GM12864 (cell line): ENCODE measurements at regions not wholly inside any gene's neighbourhood (a gene's known extent, or its start where the extent isn't known, plus 50 kb on each side); places are given as distances from the start of the nearest gene placed in this dataset.

Experiments used
- DNase-seq: peaks from one replicate; pipeline ENCODE4 v3.0.0-alpha.2; 2011; ENCODE audit warnings: low read depth
- H3K4me3 ChIP-seq: 2 replicates; pipeline ENCODE4 v1.5.1; 2011; ENCODE audit warnings: mild to moderate bottlenecking, low read depth, low read length, control low read depth
- TF ChIP-seq, protein P1 (sequence below): IDR thresholded peaks from 2 replicates; pipeline ENCODE4 v1.5.1; 2011; ENCODE audit warnings: low read depth, mild to moderate bottlenecking, moderate library complexity, low read length, control low read depth, inconsistent platforms; ENCODE audit errors: missing control alignments

DNA sequence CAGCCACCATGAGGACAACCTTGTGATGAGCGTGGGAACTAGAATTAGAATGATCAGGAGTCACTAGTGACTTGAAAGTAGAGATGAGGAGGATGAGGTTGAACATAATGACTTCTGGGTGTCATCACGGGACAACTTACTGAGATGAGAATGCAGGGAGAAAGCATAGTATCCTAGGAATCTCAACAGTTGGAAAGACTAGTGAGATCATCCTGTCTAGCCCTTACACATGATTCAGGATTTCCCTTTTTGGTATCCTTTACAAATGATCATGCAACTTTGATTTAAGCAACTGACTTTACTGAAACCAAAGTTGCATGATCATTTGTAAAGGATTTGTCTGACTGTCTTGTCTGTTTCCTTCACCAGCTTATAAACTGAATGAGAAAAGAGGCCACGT, 51.8 kb upstream of the HIF1A start:
- no peak for DNase-seq
- TF ChIP-seq, protein P1, sequence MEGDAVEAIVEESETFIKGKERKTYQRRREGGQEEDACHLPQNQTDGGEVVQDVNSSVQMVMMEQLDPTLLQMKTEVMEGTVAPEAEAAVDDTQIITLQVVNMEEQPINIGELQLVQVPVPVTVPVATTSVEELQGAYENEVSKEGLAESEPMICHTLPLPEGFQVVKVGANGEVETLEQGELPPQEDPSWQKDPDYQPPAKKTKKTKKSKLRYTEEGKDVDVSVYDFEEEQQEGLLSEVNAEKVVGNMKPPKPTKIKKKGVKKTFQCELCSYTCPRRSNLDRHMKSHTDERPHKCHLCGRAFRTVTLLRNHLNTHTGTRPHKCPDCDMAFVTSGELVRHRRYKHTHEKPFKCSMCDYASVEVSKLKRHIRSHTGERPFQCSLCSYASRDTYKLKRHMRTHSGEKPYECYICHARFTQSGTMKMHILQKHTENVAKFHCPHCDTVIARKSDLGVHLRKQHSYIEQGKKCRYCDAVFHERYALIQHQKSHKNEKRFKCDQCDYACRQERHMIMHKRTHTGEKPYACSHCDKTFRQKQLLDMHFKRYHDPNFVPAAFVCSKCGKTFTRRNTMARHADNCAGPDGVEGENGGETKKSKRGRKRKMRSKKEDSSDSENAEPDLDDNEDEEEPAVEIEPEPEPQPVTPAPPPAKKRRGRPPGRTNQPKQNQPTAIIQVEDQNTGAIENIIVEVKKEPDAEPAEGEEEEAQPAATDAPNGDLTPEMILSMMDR: no peak
- H3K4me3 ChIP-seq: no peak overlapping the region

DNA sequence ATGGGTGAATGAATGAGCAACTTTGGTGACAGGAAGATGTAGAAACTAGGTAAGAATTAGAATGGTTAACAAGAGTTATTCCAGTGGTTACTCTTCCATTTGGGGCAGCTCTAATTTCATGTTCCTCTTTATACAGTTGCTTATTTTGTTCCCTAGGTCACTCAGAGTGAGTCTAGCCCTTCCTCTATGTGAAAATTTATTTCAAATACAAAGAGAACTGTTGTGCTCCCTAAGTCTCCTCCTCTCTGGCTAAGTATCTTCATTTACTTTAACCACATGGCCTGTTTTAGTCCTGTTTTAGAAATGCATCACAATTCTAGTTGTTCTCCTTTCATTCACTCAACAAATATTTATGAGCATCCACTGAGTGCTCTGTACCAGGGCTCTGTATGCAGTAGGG, 51.1 kb upstream of the HIF1A start:
- no peak for DNase-seq
- H3K4me3 ChIP-seq: no peak overlapping the region

DNA sequence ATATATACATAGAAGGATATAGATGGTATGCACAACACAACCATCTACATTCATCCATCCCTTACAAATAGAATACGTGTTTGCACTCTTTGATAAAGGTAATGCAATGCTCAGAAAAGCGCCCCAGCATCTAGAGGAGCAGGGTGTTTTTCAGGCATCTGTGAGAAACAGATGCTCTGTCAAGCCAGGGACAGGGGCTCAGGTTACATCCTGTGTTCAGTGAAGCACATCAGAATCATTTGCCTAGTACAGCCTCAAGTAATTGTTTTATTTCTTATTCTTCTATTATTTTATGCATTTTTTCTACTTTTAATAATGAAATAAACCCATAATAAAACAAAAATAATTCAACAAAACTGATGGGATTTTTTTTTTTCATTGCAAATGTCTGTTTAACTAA, 50.5 kb upstream of the HIF1A start:
- H3K4me3 ChIP-seq: no peak overlapping the region
- TF ChIP-seq, protein P1: no peak
- no peak for DNase-seq

More for the DNA sequence above, 51.1 kb upstream of the HIF1A start:
- TF ChIP-seq, protein P1: no peak

DNA sequence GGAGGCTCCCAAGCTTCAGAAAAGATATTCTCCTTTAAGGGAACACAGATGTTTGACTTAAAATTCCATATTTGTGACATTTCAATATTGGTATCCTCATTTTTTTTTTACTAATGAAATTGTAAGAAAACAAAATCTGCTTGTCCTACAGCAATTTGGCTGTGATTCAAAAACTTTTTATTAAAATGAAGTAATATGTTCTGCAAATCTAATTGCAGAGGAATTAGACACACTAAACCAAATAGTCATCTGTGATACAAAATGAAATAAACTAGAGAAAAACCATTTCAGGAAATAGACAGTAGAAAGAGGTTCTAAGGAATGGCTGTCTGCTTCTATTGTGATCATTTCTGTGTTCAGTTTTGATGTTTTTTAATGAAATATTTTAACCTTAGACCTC, 50.1 kb upstream of the HIF1A start:
- TF ChIP-seq, protein P1: no peak
- no peak for DNase-seq
- H3K4me3 ChIP-seq: no peak overlapping the region
